ENCODE measurements at regions not wholly inside any gene's neighbourhood (a gene's known extent, or its start where the extent isn't known, plus 50 kb on each side); places are given as distances from the start of the nearest gene placed in this dataset.
"Not testable (repeated sequence)": the region's sequence is repeated elsewhere in the genome, so short reads cannot be mapped to it uniquely, and the experiment has no call there.

- ChIA-PET CTCF (no interaction called here), POLR2A (no interaction called here)
Observed at GRCh38 chr4:141448490-141448889, 187.9 kb upstream of the IL15 start.

- ChIA-PET CTCF (no interaction called here), POLR2A (no interaction called here)
Observed at GRCh38 chr4:141449927-141450326, 186.5 kb upstream of the IL15 start.

DNA sequence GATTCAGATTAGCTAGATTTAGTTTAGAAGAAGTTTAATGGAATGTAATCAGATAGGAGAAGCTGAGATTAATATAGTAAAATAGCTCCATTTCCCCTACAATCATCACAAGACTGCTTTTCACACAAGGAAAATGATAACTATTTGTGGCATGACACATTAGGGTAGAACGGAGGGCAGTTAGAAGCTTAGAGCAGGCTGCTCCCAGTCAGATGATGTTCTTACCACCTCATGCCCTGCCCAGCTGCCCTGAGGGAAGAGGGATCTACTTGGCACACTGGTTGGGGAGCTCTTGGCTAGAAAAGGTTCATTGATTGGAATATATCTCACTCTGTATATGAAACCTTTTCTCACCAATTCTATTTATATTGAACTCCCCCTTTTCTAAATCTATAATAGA is 180.7 kb upstream of the IL15 start:
- POLR2A ChIA-PET: no interaction called here
- CTCF ChIA-PET: no interaction called here

GRCh38 chr4:141457653-141458052 is 178.7 kb upstream of the IL15 start:
- CTCF ChIA-PET: no interaction called here
- POLR2A ChIA-PET: no interaction called here

- CTCF ChIA-PET: no interaction called here
- POLR2A ChIA-PET: no interaction called here
Observed at GRCh38 chr4:141458501-141458900, 177.9 kb upstream of the IL15 start.

GRCh38 chr4:141459020-141459419 is 177.4 kb upstream of the IL15 start:
- ChIA-PET POLR2A (no interaction called here), CTCF (no interaction called here)

- ChIA-PET CTCF (no interaction called here), POLR2A (no interaction called here)
Observed at GRCh38 chr4:141462361-141462760, 174.0 kb upstream of the IL15 start.

- ChIA-PET CTCF (no interaction called here), POLR2A (no interaction called here)
Observed at GRCh38 chr4:141463678-141464077, 172.7 kb upstream of the IL15 start.

DNA sequence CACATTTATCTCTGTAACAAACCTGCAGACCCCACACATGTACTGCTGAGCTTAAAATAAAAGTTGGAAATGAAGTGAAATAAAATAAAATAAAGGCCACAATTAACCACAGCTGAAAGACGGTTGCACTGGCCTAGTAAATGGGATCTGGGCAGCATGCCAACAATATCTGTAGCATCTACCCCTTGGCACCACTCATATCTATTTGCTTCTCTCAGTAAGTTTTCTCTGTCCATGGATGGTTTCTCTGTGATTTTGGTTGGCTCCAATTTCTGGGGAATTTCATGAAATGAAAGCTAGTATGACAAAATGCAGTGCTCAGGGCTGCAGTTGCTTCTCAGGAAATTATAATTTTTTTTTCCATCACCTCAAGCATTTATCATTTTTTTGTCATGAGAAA is 172.0 kb upstream of the IL15 start:
- POLR2A ChIA-PET: no interaction called here
- CTCF ChIA-PET: no interaction called here

DNA sequence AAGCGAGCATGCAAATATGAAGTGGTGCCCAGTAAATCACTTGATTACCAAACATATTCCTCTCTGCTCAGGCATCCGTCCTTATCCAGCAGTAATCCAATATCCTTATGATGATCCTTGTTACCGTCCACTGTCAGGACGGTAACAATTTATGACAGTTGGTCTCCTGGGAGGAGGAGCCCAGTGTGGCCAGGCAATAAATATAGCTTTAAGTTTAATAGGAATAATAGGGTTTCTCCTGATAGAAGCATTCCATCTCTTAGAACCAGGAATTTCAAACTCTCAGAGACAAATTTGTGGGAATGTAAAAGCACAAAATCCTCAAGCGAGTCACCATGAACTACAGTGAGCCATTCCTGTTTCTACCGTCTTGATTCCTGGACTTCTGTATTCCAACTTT is 171.2 kb upstream of the IL15 start:
- POLR2A ChIA-PET: no interaction called here
- CTCF ChIA-PET: no interaction called here

DNA sequence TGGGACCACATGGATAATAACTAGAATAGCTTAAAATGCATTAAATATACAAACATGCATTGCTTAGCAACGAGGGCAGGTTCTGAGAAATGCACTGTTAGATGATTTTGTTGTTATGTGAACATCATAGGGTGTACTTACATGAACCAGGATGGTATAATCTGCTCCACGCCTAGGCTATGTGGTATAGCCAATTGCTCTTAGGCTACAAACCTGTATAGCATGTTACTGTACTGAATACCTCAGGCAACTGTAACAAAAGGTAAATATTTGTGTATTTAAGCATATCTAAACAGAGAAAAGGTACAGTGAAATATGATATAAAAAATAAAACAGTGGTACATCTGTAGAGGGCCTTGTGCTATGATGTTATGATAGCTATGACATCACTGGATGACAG is 169.2 kb upstream of the IL15 start:
- CTCF ChIA-PET: no interaction called here
- POLR2A ChIA-PET: no interaction called here

GRCh38 chr4:141469392-141469791 is 167.0 kb upstream of the IL15 start:
- ChIA-PET CTCF (no interaction called here), POLR2A (no interaction called here)

GRCh38 chr4:141473026-141473540 is 163.3 kb upstream of the IL15 start:
- POLR2A ChIA-PET: no interaction called here
- CTCF ChIA-PET: no interaction called here

- CTCF ChIA-PET: no interaction called here
- POLR2A ChIA-PET: no interaction called here
Observed at GRCh38 chr4:141473952-141474351, 162.4 kb upstream of the IL15 start.

- CTCF ChIA-PET: no interaction called here
- POLR2A ChIA-PET: no interaction called here
Observed at GRCh38 chr4:141480950-141481349, 155.4 kb upstream of the IL15 start.

GRCh38 chr4:141484298-141484697 is 152.1 kb upstream of the IL15 start:
- CTCF ChIA-PET, POLR2A ChIA-PET: not testable (repeated sequence)

GRCh38 chr4:141486375-141486997 is 149.9 kb upstream of the IL15 start:
- POLR2A ChIA-PET: no interaction called here
- CTCF ChIA-PET: no interaction called here

- POLR2A ChIA-PET: no interaction called here
- CTCF ChIA-PET: no interaction called here
Observed at GRCh38 chr4:141497627-141498026, 138.8 kb upstream of the IL15 start.

- ChIA-PET CTCF (no interaction called here), POLR2A (no interaction called here)
Observed at GRCh38 chr4:141499261-141499853, 137.0 kb upstream of the IL15 start.

DNA sequence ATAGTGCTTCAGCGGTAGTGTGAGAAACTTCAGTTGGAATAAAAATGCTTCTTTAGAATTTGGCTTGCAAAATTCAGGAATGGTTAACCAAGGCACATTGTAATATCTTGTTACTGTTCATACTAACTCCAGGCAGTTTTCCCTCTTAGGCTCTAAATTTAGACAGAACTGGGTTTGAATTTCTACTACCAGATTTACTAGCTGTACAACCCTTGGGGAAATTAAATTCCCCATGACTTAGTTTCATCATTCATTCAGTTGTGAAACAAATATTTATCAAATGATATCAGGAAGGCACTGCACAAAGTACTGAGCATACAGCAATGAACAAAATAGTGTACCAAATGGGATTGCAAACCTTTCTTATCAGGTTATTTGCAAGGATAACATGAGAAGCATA is 135.0 kb upstream of the IL15 start:
- CTCF ChIA-PET: no interaction called here
- POLR2A ChIA-PET: no interaction called here

DNA sequence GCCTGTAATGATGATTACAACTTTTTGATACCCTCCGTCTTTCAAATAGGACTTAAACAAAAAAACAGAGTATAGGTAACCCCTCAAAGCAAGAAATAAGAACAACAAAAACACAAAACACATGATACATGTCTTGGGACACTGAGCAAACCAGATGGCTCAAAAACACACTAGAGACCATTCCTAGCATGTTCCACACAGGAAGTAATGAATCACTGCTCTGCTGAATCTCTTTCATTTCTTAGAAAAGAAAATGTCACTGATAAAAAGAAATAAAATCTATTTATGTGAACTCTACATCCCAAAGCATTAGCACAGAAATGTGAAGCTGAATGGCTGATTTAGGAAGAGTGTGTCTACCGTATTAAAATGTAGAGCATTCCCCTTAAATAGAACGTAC is 134.5 kb upstream of the IL15 start:
- ChIA-PET POLR2A (no interaction called here), CTCF (no interaction called here)

GRCh38 chr4:141502755-141503154 is 133.6 kb upstream of the IL15 start:
- POLR2A ChIA-PET: no interaction called here
- CTCF ChIA-PET: no interaction called here

DNA sequence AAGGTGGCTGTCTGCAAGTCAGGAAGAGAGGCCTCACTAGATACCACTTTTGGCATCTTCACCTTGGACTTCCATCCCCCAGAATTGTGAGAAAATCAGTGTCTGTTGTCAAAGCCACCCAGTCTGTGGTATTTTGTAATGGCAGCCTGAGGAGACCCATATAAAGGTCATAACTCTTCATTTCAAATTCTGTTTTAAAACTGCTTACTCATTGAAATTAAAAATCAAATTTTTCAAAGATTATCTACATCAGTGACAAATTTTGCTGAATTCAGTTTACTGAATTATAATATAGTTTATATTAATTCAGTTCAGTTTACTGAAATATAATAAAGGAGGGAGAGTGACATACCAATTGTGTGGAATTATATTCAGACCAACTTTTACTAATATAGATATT is 133.1 kb upstream of the IL15 start:
- ChIA-PET CTCF (no interaction called here), POLR2A (no interaction called here)

All from activated CD8-positive, alpha-beta memory T cell treated with anti-CD3 and anti-CD28 coated beads for 36 hours (primary cell).